RWPE2 (cell line): ENCODE measurements at regions not wholly inside any gene's neighbourhood (a gene's known extent, or its start where the extent isn't known, plus 50 kb on each side); places are given as distances from the start of the nearest gene placed in this dataset.

ENCODE experiments used
- ATAC-seq: fragments of 200-7000 bp; cut with Tn5 transposase; 3 replicates; pipeline ENCODE4 v1.9.1; 2021; ENCODE audit warnings: low read depth
- DNase-seq: peaks from one replicate; pipeline ENCODE4 v3.0.0-alpha.2; 2020; ENCODE audit warnings: low spot score
- H3K27ac ChIP-seq: fragments of 450-650 bp; 2 replicates; pipeline ENCODE4 v1.5.1; 2017; ENCODE audit warnings: mild to moderate bottlenecking; ENCODE audit not compliant: poor library complexity, severe bottlenecking
- H3K27me3 ChIP-seq: fragments of 250-450 bp; sonication (Bioruptor Pico); 2 replicates; pipeline ENCODE4 v1.5.1; 2021; ENCODE audit warnings: mild to moderate bottlenecking, moderate library complexity; ENCODE audit not compliant: insufficient read depth, poor library complexity, severe bottlenecking
- H3K36me3 ChIP-seq: fragments of 250-450 bp; sonication (Bioruptor Pico); 2 replicates; pipeline ENCODE4 v1.5.1; 2020; ENCODE audit warnings: low read depth, mild to moderate bottlenecking, moderate library complexity
- H3K4me1 ChIP-seq: fragments of 250-450 bp; sonication (Bioruptor Pico); 2 replicates; pipeline ENCODE4 v1.5.1; 2021; ENCODE audit warnings: mild to moderate bottlenecking, moderate library complexity; ENCODE audit not compliant: insufficient read depth, poor library complexity, severe bottlenecking
- H3K4me3 ChIP-seq: fragments of 250-450 bp; sonication (Bioruptor Pico); 2 replicates; pipeline ENCODE4 v1.5.1; 2021; ENCODE audit warnings: mild to moderate bottlenecking, moderate library complexity; ENCODE audit not compliant: severe bottlenecking
- H3K9me3 ChIP-seq: fragments of 250-450 bp; sonication (Bioruptor Pico); 2 replicates; pipeline ENCODE4 v1.5.1; 2021; ENCODE audit warnings: mild to moderate bottlenecking, moderate library complexity; ENCODE audit not compliant: severe bottlenecking
- CTCF ChIP-seq: fragments of 450-650 bp; IDR thresholded peaks from one replicate; pipeline ENCODE4 v1.5.1; 2017; ENCODE audit warnings: mild to moderate bottlenecking, moderate library complexity; ENCODE audit not compliant: poor library complexity, severe bottlenecking

GRCh38 chr3:66154444-66154861, 66.3 kb upstream of the SLC25A26 start:
- no peak overlapping the region for H3K27ac ChIP-seq
- ATAC-seq = no peak
- no peak overlapping the region for H3K4me3 ChIP-seq

GRCh38 chr3:66153481-66154443, 67.0 kb upstream of the SLC25A26 start:
- Histone ChIP-seq H3K9me3 (no peaks in the 10 kb centered on the region), H3K4me3 (no peak overlapping the region), H3K4me1 (no peaks in the 10 kb centered on the region), H3K27ac (no peak overlapping the region), H3K36me3 (no peaks in the 10 kb centered on the region), H3K27me3 (peaks cover 12% of the 10 kb centered on the region)
- ATAC-seq (peak; percentile 45; the same call in 2 of the 3 replicates), DNase-seq (no peak)
- TF ChIP-seq CTCF = no peak

More at GRCh38 chr3:66154444-66154861, 66.3 kb upstream of the SLC25A26 start:
- no peak for TF ChIP-seq CTCF
- Histone ChIP-seq H3K36me3 (no peaks in the 10 kb centered on the region), H3K27me3 (peaks cover 12% of the 10 kb centered on the region), H3K9me3 (no peaks in the 10 kb centered on the region), H3K4me1 (no peaks in the 10 kb centered on the region)
- no peak for DNase-seq

- no peak for DNase-seq
Measured at GRCh38 chr3:66152336-66152735, 68.5 kb upstream of the SLC25A26 start.

GRCh38 chr3:66150977-66151376, 69.8 kb upstream of the SLC25A26 start:
- Histone ChIP-seq H3K27me3 (peaks cover 12% of the 10 kb centered on the region), H3K4me1 (no peaks in the 10 kb centered on the region), H3K9me3 (no peaks in the 10 kb centered on the region), H3K27ac (no peak overlapping the region), H3K4me3 (no peak overlapping the region), H3K36me3 (no peaks in the 10 kb centered on the region)
- no peak for TF ChIP-seq CTCF
- DNase-seq = no peak
- ATAC-seq = no peak

More at GRCh38 chr3:66152336-66152735, 68.5 kb upstream of the SLC25A26 start:
- H3K4me3 ChIP-seq = no peak overlapping the region
- peaks cover 12% of the 10 kb centered on the region for H3K27me3 ChIP-seq
- no peak for ATAC-seq
- H3K27ac ChIP-seq = no peak overlapping the region
- H3K4me1 ChIP-seq = no peaks in the 10 kb centered on the region
- H3K9me3 ChIP-seq = no peaks in the 10 kb centered on the region
- no peaks in the 10 kb centered on the region for H3K36me3 ChIP-seq
- no peak for TF ChIP-seq CTCF

GRCh38 chr3:66149269-66149668, 71.5 kb upstream of the SLC25A26 start:
- no peak for TF ChIP-seq CTCF
- no peak overlapping the region for H3K27ac ChIP-seq
- no peaks in the 10 kb centered on the region for H3K36me3 ChIP-seq
- no peaks in the 10 kb centered on the region for H3K9me3 ChIP-seq
- H3K4me1 ChIP-seq = no peaks in the 10 kb centered on the region
- ATAC-seq (no peak), DNase-seq (no peak)
- H3K4me3 ChIP-seq = no peak overlapping the region
- H3K27me3 ChIP-seq = peaks cover 12% of the 10 kb centered on the region
